NB4 (cell line): ENCODE measurements at regions not wholly inside any gene's neighbourhood (a gene's known extent, or its start where the extent isn't known, plus 50 kb on each side); places are given as distances from the start of the nearest gene placed in this dataset.

ENCODE experiments used
- DNase-seq: peaks from one replicate; pipeline ENCODE4 v3.0.0; 2010; ENCODE audit warnings: low read depth
- H3K4me3 ChIP-seq: one replicate; pipeline ENCODE4 v1.5.1; 2011; ENCODE audit warnings: mild to moderate bottlenecking, low read depth, low read length, moderate library complexity
- MYC ChIP-seq: IDR thresholded peaks from 2 replicates; pipeline ENCODE4 v1.6.1; 2011; ENCODE audit warnings: low read depth, low read length
- POLR2A ChIP-seq: IDR thresholded peaks from 2 replicates; pipeline ENCODE4 v1.6.1; 2011; ENCODE audit warnings: mild to moderate bottlenecking; ENCODE audit not compliant: insufficient read length; ENCODE audit errors: extremely low read depth
- TF ChIP-seq, protein P1 (sequence below): IDR thresholded peaks from one replicate; pipeline ENCODE4 v1.5.1; 2012; ENCODE audit warnings: low read depth, low read length
- TF ChIP-seq, protein P2 (sequence below): IDR thresholded peaks from 2 replicates; pipeline ENCODE4 v1.6.1; 2011; ENCODE audit warnings: low read depth, low read length

DNA sequence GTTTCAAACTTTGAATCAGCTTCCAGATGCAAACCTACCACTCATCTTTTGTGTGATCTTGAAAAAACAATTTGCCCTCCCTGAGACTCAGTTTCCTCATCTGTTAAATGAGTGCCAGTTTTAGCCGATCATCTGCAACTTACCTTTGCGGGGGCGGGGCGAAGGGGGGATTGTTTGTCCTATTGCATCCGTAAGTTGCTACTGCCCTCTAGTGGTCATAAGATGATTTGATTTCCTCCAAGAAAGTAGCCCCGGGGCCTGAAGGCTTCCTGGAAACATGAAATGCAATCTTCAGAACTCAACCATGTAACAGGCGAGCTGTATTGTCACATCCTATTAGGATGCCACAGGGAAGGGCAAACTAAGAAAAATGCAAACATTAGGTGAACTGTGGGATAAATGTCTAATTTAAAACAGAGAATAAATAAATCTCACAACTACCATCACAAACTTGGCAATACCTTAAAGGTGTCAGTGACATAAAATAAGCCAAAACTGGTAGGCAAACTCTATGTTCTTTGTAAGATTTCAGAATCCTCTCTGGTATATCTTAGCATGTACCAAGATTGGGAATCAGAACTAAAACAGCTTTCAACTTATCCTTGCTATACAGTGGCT is 63.5 kb upstream of the CLDN18 start:
- H3K4me3 ChIP-seq = no peak overlapping the region
- TF ChIP-seq, protein P1, sequence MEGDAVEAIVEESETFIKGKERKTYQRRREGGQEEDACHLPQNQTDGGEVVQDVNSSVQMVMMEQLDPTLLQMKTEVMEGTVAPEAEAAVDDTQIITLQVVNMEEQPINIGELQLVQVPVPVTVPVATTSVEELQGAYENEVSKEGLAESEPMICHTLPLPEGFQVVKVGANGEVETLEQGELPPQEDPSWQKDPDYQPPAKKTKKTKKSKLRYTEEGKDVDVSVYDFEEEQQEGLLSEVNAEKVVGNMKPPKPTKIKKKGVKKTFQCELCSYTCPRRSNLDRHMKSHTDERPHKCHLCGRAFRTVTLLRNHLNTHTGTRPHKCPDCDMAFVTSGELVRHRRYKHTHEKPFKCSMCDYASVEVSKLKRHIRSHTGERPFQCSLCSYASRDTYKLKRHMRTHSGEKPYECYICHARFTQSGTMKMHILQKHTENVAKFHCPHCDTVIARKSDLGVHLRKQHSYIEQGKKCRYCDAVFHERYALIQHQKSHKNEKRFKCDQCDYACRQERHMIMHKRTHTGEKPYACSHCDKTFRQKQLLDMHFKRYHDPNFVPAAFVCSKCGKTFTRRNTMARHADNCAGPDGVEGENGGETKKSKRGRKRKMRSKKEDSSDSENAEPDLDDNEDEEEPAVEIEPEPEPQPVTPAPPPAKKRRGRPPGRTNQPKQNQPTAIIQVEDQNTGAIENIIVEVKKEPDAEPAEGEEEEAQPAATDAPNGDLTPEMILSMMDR = peak; percentile 47
- no peak for TF ChIP-seq POLR2A
- TF ChIP-seq, protein P2, sequence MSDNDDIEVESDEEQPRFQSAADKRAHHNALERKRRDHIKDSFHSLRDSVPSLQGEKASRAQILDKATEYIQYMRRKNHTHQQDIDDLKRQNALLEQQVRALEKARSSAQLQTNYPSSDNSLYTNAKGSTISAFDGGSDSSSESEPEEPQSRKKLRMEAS = no peak
- TF ChIP-seq MYC = no peak
- peak; percentile 72 for DNase-seq

DNA sequence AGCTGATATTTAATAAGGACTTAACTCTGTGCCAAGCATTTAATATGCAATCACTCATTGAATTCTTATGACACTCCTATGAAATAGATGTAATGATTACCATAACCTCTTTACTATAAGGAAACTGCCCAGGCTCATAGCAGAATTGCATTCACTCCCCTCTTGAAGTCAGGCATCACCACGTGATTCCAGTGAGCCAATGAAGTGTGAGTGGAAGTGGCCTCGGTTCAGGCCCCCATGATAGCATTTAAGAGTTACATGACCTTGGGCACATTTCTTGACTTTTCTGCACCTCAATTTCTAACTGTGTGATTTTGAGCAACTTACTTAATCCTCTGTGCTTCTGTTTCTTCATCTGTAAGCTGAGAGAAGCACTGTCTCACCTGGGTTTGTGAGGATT is 62.8 kb upstream of the CLDN18 start:
- TF ChIP-seq POLR2A (no peak), MYC (no peak)
- TF ChIP-seq, protein P2 = no peak
- TF ChIP-seq, protein P1 = no peak
- H3K4me3 ChIP-seq = no peak overlapping the region
- no peak for DNase-seq

DNA sequence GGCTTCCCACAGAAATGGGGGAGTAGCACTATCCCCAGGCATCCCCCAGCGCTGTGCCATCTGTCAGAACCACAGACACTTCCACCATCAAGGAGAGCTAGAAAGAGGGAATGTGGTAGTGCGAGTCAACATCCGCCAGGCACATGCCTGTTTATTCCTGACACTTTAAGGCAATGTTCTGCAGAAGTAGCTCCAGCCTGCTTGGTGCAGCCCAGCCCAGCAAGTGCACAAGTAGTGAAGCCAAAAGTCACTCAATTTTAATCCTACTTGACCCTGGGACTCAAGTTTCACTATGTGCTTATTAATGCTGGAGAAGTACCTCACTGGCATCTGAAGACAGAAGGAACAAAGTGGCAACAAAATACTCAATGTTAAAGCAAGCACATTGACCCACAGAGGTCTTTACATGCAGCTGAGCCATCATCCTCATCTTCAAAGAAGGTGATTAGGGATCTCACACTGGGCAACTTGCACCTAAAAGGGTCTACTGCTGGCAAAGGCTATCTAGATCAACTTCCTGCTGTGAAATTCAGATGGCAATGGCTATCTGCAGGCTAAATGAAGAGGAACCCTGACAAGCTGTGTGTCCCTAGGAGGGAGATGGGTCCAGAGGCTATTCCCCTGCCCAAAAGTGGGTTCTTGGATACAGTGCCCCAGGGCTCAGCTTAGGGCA is 61.4 kb upstream of the CLDN18 start:
- H3K4me3 ChIP-seq = no peak overlapping the region
- no peak for DNase-seq
- TF ChIP-seq MYC (no peak), POLR2A (no peak)
- TF ChIP-seq, protein P2 = no peak
- TF ChIP-seq, protein P1 = no peak

DNA sequence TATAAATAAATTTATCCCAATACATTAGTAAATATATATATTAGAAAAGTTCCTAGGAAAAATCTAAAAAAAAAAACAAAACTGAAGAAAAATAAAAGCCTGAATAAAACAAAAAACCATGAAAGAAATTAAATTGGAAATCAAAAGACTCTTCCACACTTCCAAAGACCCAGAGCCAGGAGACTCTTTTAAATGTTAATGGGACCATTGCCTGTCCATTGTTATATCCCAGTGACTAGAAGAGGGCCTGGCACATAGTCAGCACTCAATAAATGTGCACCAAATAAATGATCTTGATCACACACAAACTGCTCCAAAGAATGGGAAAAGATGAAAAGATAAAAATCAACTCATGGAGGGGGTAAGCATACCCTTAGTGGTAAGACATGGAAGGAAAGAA is 51.3 kb upstream of the CLDN18 start:
- no peak for DNase-seq
- no peak overlapping the region for H3K4me3 ChIP-seq
- TF ChIP-seq, protein P1 = no peak
- TF ChIP-seq, protein P2 = no peak
- TF ChIP-seq MYC (no peak), POLR2A (no peak)
